ENCODE measurements at regions not wholly inside any gene's neighbourhood (a gene's known extent, or its start where the extent isn't known, plus 50 kb on each side); places are given as distances from the start of the nearest gene placed in this dataset.

DNA sequence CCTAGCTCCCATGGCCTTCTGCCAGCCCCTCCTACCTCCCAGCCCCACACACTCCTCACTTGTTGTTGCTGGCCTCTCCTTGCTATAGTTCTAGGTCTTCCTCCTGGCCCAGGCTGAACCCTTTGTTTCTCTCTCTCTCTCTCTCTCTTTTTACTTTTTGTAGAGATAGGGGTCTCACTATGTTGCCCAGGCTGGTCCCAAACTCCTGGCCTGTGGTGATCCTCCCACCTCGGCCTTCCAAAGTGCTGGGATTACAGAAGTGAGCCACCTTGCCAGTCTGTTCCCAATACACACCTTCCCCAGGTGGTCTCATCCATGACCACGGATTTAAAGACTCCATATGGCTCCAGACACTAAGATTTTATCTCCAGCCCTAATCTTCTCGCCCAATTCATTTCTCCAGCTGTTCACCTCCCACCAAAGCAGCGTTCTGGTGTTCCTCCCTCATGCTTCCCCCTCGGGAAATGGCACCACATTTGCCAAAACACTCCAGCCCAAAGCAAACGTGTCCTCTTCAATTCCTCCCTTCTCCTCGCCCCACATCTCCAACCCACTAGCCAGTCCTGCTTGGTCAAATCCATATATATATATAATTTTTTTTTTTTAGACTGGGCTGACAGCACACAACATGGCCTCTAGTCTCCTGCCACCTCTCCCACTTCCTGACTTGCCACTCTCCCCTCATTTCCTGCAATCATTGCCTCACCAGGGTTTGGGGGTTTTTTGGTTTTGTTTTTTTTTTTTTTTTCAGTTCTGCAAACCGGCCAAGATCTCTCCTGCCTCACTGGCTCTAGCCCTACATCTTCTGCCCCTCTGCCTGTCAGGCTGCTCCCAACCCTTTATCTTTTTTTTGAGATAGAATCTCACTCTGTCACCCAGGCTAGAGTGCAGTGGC is 104.4 kb downstream of the NCR2 start:
- TF ChIP-seq ZNF274 (IDR thresholded peaks at IDR 0.05; ENCODE audit: low read depth, low read length) (no peak), SUZ12 (IDR thresholded peaks at IDR 0.05; ENCODE audit: extremely low read depth, insufficient read depth, insufficient read length) (no peak)

Measured in NT2/D1 (cell line).